HG02678 (cell line): ENCODE measurements at regions not wholly inside any gene's neighbourhood (a gene's known extent, or its start where the extent isn't known, plus 50 kb on each side); places are given as distances from the start of the nearest gene placed in this dataset.

ENCODE experiments used
- ATAC-seq: cut with Tn5 transposase; IDR thresholded peaks from one replicate; pipeline ENCODE4 v1.9.1; 2021; ENCODE audit warnings: mild to moderate bottlenecking, moderate library complexity; ENCODE audit not compliant: unreplicated experiment

DNA sequence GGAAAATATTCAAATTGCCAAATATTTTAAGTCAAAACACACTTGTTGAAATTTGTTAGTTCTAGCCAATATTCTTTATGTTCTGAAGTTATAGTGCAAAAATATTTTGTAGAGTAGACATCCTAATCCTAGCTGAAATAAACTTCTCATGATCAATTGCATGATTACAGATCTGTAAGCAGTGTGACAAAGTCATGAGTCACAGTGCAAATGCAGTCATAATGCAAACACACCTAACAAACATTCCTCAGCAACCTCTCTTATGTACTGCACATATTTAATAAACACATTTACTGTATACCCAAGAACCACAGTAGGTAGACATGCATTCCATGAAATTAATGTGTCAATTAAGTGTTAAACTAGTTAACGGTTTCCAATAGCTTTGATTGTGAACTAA is 1857.4 kb downstream of the NCAM2 start:
- ATAC-seq: no peak

DNA sequence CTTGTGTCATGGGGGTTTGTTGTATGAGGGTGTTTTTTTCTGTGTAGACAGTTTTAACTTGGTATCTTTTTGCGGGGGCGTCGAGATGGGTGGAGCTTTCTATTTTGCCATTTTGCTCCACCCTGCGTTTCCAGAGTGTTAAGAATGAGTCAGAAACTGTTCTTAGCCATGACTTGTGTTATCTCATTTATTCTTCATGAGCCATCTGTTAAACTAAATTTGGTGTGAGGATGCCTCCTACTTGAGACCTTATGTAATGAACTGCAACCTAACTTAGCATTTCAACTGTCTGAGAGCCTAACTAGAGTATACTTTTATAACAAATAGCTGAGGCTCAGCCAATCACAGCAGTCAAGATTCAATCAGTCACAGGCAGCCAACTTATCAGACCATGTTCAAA is 1873.5 kb downstream of the NCAM2 start:
- ATAC-seq: no peak

DNA sequence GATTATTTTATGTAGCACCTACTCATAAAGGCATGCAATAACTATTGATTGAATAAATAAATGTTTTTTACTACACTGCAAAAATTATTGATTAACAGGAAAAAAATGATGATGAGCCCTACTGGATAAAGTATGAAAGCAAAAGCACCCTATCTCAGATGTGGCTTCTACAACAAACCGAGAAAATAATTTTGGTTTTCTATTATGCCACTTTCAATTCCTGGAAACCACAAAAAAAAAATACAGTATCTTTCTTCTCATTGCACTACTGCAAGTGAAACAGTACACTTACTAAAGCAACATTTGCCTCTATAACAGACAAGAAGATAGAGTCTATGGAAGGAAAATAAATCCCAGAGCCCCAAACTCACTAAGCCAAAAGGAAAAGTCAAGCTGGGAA is 1882.4 kb downstream of the NCAM2 start:
- no peak for ATAC-seq

DNA sequence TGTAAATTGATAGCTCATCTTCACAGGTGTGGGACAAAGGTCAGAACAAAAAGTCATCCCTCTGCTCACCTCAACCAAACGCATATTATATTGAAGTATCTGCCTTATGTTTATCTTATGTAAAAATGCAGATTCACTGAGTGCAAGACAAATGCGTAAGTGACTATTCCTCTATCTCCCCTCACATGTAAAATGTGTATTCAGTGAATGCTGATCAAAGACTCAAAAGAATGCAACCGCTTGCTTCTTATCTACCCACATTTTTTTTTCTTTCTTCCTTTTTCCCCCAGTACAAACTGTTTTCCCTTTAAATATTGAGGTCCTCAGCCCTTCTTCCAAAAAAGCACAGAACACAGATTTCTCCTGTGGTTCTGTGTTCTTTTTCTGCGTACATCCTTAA is 1882.9 kb downstream of the NCAM2 start:
- ATAC-seq: no peak

DNA sequence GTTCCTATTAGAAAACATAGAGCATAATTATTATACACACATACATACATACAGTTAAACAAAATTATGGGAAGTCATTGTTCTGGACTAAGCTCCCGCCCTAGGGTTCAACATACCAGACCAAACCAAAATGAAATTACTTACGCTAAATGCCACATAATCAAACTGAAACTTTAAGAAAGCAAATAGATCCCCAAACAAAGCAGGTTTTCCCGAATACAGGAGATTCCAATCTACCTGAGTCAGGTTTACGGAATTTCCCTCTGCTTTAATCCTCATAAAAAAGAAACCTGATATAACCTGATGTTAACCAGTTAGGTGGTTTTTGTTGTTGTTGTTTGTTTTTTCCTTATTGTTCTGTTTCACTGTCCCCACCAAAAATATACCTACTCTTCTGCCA is 1886.9 kb downstream of the NCAM2 start:
- ATAC-seq: no peak

DNA sequence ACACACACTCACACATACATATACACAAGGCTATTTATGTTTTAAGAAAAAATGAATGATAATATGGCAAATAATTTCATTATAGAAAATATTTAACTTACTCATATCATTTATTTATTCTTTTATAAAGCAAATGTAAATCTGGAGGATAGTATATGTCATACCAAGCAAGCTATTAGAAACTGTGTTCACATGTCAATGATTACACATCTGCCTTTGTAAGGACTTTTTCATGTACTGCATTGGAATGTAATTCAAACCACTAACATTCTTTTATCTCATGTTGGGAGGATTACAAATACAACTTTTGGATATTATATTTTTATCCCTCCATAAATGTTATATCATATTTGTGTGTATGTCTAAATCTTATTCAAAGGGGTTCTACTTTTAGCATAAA is 1887.4 kb downstream of the NCAM2 start:
- no peak for ATAC-seq

DNA sequence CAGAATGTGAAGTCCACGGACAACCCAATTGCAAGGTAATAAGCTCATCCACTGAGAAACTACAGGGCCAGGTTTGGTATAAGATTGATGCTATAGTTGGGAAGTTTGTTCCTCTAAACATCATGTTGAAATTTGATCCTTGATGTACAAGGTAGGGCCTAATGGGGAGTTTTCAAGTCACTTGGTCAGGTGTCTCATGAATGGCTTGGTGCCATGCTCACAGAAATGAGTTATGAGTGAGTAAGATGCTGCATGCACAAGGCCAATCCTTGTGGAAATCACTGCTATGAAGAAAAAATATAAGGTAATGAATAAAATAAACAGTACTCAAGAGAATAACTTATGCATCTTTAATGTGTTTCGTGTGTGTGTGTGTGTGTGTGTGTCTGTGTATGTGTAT is 1891.2 kb downstream of the NCAM2 start:
- no peak for ATAC-seq

DNA sequence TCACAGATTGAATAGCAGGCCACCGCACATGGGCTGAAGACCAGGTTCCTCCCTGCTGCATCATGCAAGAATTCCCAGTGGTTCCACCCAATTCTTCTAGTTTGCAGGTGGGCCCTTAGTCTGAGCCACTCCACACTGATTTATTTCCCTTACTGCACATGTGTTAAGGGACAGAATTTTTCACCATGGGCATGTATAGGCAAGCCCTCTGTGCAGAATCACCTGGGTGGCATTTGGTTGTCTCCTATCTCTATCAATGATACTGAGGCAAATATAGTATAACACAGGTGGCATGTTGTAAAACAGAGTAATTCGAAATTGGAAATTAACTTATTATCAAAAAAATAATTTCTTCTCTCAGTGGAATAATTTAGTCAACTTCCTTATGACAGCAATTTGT is 1892.4 kb downstream of the NCAM2 start:
- no peak for ATAC-seq

DNA sequence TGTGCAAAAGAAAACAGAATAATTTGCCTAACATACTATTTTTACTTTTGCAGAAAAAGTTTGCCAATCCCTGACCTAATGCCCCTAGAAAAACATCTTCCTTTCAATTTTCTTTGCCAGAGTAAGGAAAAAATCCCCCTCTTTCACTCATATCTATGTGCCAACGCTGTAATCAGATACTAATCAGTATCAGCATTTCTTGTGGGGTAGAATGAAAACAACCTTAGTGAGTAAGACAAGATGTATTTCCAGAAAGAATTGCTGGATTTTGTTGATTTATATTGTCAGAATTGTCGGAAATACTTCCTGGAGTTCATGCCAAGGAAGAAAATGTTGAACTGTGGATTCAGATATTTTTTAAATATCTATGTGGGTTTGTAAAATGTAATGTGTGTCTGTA is 1893.8 kb downstream of the NCAM2 start:
- ATAC-seq: no peak

DNA sequence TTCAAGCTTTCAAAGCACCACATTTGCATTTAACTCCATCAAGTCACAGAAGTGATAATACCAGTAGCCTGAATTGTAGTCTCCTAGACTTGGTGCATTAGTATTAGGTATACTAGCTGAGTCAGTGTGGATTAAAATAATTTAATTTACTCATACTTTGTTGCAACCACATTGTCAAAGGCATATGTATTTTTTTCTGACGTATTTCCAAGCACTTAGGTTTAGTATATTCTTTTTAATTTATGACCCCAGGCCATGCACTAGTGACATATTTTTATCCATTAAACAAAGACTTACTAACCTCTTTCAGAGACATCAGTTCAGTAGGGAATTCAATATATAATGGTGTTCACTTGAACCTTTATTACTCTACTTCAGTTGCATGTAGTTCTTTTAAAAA is 1894.5 kb downstream of the NCAM2 start:
- no peak for ATAC-seq

DNA sequence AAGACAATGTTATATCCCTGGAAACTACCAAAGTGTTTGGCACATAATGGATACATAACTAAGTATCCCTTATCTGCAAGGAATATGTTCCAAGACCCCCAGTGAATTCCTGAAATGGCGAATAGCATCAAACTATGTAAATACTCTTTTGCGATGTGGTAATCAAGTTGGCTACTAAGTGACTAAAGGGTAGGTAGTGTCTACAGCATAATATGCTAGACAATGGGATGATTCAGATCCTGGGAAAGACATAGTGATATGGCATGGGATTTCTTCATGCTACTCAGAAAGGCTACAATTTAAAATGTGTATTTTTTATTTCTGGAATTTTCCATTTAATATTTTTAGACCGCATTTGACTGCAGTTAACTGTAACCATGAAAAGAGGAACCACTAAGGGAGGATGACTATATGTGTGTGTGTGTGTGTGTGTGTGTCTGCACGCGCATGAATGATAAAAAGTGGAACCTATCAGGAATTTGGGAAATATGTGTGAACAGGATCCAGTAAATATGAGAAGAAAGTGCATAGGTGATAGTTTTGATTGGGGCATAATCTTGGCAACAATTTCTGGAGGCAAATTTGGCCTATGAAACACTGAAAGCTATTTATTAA is 1899.9 kb downstream of the NCAM2 start:
- ATAC-seq: no peak

DNA sequence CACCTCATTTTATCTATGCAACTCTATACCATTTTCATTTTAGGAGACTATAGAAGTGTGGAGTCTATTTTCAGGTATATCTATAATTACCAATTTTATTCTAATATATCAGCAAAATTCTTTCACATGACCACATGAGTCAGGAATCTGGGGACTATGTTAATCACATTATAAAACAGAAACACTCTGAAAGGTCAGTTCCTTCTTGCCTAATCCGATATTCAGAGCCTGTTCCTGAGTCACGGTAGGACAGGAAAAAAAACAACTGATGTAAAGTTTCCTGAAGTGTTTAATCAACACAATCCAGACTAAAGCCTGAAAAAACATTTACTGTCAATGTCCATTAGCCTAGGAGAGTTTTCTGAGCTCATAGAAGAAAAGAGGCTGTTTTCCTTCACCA is 1902.3 kb downstream of the NCAM2 start:
- no peak for ATAC-seq

DNA sequence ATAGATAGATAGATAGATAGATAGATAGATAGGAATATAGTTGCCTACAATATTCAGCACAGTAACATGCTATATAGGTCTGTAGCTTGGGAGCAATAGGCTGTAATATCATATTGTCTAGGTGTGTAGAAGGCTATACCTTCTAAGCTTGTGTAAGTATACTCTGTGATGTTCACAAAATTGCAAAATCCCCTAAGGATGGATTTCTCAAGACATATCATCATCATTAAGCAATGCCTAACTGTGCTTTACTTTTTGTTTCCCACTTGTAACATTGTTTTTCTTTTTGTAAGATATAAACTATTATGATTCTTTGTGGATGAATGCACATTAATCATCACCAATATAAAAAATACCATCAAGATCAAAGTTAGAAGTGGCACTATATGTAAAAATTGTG is 1905.6 kb downstream of the NCAM2 start:
- ATAC-seq: no peak

DNA sequence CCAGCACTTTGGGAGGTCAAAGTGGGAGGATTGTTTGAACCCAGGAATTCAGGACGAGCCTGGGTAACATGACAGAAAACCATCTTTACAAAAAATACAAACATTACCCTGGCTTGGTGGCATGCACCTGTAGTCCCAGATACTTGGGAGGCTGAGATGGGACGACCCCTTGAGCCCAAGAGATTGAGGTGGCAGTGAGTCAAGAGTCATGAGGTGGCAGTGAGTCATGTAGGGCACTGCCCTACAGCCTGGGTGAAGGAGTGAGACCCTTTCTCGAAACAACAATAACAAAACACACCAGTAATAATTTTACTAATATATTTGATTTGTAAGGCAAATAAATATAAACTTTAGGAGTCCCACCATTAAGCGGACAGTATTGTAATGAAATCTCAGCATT is 1906.2 kb downstream of the NCAM2 start:
- no peak for ATAC-seq

DNA sequence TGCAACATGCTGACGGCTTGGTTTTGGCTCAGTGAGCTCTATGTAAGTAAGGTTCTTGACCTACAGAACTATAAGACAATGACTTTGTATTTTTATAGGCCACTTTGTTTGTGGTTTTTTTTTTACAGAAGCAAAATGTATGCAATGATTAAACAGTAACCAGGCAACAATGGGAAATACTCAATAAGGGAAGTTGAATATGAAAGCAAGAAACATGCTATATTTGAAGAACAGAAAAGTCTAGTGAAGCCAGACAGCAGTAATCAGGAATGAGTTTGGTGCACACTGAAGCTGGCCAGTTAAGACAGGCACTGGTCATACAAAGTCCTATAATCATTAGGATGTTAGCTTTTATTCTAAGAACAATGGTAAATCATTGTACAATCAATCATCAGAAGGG is 1926.8 kb downstream of the NCAM2 start:
- ATAC-seq: no peak

DNA sequence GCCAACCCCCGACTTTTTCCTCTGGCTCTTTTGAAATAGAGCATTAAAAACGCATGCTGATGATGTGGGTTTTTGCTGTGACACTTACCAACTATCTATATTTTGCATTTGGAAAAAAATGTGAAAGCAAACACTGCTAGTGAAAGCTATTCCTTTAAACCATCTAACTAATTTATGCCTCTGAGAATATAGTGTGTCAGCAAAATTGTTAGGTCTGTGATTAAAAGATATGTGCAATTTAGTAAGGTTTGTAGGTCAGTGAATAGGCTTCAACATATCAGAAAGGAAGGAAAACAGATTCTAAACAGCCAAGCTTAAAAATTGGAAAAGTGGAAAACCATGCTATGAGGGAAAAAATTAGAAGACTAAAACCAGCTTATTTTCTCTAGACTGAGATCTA is 1929.3 kb downstream of the NCAM2 start:
- no peak for ATAC-seq

DNA sequence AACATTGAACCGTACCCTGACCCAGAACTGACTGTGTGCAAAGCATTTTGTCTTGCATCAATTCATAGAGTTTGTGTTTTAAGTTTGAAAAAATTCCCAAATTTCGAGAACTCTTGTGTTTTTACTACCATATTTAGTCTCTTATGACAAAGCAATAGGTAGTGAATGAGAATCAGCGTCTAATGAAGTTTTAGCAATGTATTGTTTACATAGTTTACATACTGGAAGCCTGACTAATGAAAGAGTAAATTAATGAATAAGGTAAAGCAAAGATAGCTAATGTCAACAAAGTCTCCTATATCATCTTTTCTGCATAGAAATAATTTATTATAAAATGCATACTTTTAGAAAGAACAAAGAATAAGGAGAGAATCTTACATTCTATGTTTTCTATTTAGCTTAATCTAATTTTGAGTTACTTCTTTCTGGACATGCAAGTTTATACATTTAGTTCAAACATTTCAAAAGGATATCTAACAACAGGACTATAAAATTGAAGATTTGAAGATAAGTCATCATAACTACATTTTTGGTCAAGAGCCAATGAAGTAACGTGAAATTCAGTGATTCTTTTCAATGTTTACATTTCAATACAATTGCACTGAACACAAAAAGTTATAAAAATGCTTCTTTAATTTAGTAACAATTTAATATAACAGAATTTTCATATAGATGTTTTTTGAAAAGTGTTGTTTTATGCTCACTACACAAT is 1943.7 kb downstream of the NCAM2 start:
- ATAC-seq: no peak

DNA sequence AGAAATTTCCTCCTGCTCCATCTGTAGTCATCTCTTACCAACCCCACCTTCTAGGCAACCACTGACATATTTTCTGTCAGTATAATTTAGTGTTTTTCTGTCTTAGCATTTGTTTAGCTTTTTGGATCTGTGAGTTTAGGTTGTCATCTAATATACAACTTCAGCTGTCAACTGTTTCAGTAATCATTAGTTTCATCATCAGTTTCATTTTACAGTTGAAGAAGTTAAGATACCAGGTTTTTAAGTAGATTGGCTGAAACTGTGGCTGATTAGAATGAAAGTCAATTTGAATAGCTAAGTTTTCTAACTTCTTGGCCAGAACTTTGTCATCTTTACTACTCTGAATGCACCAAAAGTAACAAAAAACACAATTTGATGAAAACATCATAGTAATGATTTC is 1957.3 kb downstream of the NCAM2 start:
- ATAC-seq: no peak

DNA sequence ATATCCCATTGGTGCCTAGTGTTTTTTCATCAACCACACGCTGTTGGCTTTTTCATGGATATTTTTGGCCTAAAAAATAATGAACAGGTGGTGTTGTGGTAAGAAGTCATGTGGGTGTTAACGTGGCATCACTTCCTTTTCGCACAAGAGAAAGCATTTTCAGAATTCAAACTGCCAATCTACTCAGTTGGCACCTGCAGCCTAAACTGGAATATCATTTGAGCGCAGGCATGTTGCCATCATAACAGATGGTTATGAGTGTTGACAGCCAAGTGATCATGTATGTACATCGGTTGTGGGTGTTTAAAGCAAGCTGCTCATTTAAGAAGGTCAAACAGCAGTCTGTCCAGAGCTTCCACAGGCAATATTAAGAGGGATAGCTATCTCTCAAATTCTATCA is 1963.0 kb downstream of the NCAM2 start:
- no peak for ATAC-seq

DNA sequence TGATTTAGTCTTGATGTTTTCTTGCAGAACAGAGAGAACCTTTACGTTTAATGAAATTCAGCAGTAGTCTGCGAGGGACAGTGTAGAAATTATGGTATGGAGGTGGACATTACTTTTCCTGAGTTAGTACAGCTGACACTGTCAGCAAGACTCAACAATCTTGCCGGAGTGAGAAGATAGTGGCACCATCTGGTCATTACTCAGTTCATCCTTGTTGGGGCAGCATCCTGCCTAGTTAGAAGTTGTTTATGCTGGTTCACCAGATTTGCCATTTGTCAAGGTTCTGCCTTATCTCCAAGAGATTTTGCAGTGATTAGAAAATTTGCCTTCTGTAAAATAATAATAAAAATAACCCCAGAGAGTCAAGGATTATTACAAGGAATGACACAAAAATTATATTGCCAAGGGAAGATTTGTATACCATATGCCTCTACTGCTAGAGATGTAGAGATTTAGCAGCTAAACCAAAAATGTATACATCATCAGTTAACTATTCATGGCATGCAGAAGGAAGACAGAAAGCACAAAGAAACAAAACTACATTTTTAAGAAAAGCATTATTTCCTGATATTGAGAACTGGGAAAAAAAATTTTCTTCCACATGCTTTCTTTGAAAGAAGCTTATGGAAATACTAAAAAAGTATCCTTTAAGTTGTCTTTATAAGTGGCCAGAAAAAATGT is 1967.4 kb downstream of the NCAM2 start:
- no peak for ATAC-seq

DNA sequence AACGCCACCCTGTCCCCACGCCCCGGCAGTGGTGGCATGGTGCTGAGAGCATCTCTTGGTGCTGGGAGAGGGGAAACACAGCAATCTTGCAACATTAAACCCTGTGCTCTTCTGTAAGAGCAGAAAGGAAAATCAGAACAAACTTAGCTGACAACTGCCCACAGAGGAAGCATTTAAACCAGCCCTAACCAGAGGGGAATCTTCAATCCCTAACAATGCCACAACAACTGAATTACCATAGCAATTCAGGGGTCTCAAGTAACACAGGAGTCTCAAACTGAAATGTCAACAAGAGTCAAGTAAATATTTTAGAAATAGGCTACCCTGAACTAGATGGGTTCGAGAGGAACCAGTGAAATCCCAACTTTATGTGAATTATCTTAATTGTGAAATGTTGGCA is 1983.6 kb downstream of the NCAM2 start:
- no peak for ATAC-seq

DNA sequence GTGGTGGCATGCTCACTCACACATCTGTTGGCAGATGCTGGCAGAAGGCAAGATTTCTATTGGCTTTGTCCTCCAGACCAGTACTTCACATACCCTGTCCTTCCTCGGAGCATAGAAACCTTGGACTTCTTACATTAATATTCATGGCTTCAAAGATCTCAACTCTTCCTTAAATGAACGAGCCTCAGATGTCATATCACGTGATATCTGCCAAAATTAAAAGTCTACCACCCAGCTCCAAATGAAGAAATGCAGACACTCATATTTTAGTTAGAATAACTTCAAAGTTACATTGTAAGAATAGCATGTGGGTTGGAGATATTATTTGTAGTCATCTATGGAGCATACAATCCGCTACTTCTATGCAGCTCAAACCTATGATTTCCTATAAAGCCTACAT is 1994.9 kb downstream of the NCAM2 start:
- ATAC-seq: no peak
